ENCODE measurements at regions not wholly inside any gene's neighbourhood (a gene's known extent, or its start where the extent isn't known, plus 50 kb on each side); places are given as distances from the start of the nearest gene placed in this dataset.

- TF ChIP-seq, protein P1, sequence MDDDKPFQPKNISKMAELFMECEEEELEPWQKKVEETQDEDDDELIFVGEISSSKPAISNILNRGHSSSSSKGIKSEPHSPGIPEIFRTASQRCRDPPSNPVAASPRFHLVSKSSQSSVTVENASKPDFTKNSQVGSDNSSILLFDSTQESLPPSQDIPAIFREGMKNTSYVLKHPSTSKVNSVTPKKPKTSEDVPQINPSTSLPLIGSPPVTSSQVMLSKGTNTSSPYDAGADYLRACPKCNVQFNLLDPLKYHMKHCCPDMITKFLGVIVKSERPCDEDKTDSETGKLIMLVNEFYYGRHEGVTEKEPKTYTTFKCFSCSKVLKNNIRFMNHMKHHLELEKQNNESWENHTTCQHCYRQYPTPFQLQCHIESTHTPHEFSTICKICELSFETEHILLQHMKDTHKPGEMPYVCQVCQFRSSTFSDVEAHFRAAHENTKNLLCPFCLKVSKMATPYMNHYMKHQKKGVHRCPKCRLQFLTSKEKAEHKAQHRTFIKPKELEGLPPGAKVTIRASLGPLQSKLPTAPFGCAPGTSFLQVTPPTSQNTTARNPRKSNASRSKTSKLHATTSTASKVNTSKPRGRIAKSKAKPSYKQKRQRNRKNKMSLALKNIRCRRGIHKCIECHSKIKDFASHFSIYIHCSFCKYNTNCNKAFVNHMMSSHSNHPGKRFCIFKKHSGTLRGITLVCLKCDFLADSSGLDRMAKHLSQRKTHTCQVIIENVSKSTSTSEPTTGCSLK (tag by site-specific recombination; IDR thresholded peaks at IDR 0.05), result no peak
- TF ChIP-seq ZNF664 (tag by site-specific recombination; IDR thresholded peaks at IDR 0.05), result peak; percentile 77
- no peak for TF ChIP-seq ZNF146 (tag by site-specific recombination; IDR thresholded peaks at IDR 0.05)
- TF ChIP-seq, protein P2, sequence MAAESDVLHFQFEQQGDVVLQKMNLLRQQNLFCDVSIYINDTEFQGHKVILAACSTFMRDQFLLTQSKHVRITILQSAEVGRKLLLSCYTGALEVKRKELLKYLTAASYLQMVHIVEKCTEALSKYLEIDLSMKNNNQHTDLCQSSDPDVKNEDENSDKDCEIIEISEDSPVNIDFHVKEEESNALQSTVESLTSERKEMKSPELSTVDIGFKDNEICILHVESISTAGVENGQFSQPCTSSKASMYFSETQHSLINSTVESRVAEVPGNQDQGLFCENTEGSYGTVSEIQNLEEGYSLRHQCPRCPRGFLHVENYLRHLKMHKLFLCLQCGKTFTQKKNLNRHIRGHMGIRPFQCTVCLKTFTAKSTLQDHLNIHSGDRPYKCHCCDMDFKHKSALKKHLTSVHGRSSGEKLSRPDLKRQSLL (tag by site-specific recombination; IDR thresholded peaks at IDR 0.05), result no peak
- no peak for TF ChIP-seq ZNF544 (tag by site-specific recombination; IDR thresholded peaks at IDR 0.05)
- TF ChIP-seq ZNF211 (tag by site-specific recombination; IDR thresholded peaks at IDR 0.05; ENCODE audit: low read depth), result no peak
- TF ChIP-seq, protein P3, sequence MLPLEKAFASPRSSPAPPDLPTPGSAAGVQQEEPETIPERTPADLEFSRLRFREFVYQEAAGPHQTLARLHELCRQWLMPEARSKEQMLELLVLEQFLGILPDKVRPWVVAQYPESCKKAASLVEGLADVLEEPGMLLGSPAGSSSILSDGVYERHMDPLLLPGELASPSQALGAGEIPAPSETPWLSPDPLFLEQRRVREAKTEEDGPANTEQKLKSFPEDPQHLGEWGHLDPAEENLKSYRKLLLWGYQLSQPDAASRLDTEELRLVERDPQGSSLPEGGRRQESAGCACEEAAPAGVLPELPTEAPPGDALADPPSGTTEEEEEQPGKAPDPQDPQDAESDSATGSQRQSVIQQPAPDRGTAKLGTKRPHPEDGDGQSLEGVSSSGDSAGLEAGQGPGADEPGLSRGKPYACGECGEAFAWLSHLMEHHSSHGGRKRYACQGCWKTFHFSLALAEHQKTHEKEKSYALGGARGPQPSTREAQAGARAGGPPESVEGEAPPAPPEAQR (tag by site-specific recombination; IDR thresholded peaks at IDR 0.05), result no peak
- TF ChIP-seq ZNF366 (tag by site-specific recombination; conservative IDR thresholded peaks at IDR 0.05), result peak; percentile 79
Observed at GRCh38 chr17:77382966-77383612, 242.3 kb downstream of the SEC14L1 start (continued).

- Histone ChIP-seq H3K4me1 (ENCODE audit: control insufficient read depth, insufficient read depth, low read length) (peaks cover 5% of the 10 kb centered on the region; the same call in 1 of the 2 replicates), H3K36me3 (ENCODE audit: control insufficient read depth in 2 of 2, insufficient read depth in 1 of 2, low read length in 2 of 2) (no peaks in the 10 kb centered on the region; a peak in 1 of 3 replicates), H3K4me3 (ENCODE audit: low read depth, low read length) (no peak overlapping the region), H3K9me3 (ENCODE audit: control insufficient read depth, insufficient read depth, low read depth, low read length) (no peaks in the 10 kb centered on the region), H3K27ac (ENCODE audit: extremely low read depth, low read depth, low read length) (no peak overlapping the region)
- CTCF ChIA-PET, result no interaction called here
- POLR2A ChIA-PET, result no interaction called here
- no peak for TF ChIP-seq ZNF426 (tag by site-specific recombination; IDR thresholded peaks at IDR 0.05)
- TF ChIP-seq ZNF521 (tag by site-specific recombination; IDR thresholded peaks at IDR 0.05), result no peak
- TF ChIP-seq ZFP37 (tag by site-specific recombination; IDR thresholded peaks at IDR 0.05), result no peak
- no peak for TF ChIP-seq ZNF830 (tag by site-specific recombination; IDR thresholded peaks at IDR 0.05; ENCODE audit: low read depth)
- TF ChIP-seq ZNF184 (tag by site-specific recombination; IDR thresholded peaks at IDR 0.05), result no peak
- no peak for TF ChIP-seq ZBTB20 (tag by site-specific recombination; IDR thresholded peaks at IDR 0.05)
- TF ChIP-seq KLF17 (tag by site-specific recombination; IDR thresholded peaks at IDR 0.05), result no peak
- TF ChIP-seq WT1 (tag by site-specific recombination; IDR thresholded peaks at IDR 0.05), result no peak
- TF ChIP-seq CTCF (tag by site-specific recombination; IDR thresholded peaks at IDR 0.05), result no peak
- TF ChIP-seq ZBTB26 (tag by site-specific recombination; optimal IDR thresholded peaks at IDR 0.05), result no peak
- TF ChIP-seq ZNF146 (tag by site-specific recombination; IDR thresholded peaks at IDR 0.05), result no peak
- no peak for TF ChIP-seq HOXD13 (CRISPR knock-in tag; IDR thresholded peaks at IDR 0.05; ENCODE audit: borderline replicate concordance)
- TF ChIP-seq YY1 (tag by site-specific recombination; IDR thresholded peaks at IDR 0.05), result no peak
- no peak for TF ChIP-seq ZNF132 (tag by site-specific recombination; IDR thresholded peaks at IDR 0.05; ENCODE audit: borderline replicate concordance)
- no peak for TF ChIP-seq ZNF112 (tag by site-specific recombination; IDR thresholded peaks at IDR 0.05)
Observed at GRCh38 chr17:77383613-77384608, 243.1 kb downstream of the SEC14L1 start.
